IPS DF 4.7 (cell line): ENCODE measurements at regions not wholly inside any gene's neighbourhood (a gene's known extent, or its start where the extent isn't known, plus 50 kb on each side); places are given as distances from the start of the nearest gene placed in this dataset.
A peak's percentile ranks its signal among the peaks of the same experiment; 100 is the strongest.

Experiments
- DNase-seq: peaks from one replicate; pipeline ENCODE4 v3.0.0-alpha.2; 2013; ENCODE audit warnings: low spot score; ENCODE audit errors: extremely low read depth

DNA sequence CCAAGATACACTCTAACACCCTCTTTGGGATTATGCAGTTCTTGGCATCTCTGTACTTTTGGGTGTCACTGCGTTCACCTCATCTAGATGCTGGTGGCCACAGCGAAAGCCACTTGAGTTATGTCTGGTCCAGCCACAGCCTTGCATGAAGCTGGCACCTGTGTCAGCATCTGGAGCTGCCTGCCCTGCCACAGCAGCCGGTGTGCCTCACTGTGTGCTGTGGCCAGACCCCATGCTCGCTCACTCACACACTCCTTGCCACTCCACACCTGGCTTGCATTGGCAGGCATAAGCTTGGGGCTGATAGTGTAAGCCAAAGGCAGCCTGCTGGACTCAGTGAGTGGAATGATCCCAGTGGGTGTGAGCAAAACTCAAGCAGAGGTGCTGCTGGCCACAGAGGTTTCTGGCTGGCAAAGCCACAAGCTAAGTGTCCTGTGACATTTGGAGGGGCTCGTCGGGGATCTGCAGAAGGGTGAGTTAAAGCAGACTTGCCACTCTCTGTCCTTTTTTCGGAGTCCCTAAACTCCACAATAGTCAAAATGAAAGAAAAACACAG lies 442.7 kb upstream of the CDH8 start:
- DNase-seq, result no peak

GRCh38 chr16:62477796-62478195 lies 441.6 kb upstream of the CDH8 start:
- no peak for DNase-seq

DNA sequence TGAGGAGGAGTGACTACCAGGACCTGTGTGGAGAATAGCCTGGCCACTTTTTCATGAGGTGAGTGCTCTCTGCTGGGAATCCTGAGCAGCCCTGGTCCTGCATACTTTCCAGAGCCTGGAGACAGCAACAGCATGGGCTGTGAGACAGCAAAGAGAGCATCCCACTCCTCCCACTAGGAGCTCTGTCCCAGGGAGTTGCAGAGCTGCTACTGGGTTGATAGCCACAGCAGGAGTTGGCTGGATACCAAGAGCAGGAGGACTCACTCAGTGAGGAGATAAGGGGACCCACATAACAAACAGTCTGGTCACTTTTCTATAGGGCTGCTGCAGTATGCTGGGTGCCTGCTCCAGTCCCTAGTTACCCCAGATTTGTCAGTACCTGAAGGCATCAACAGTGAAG lies 439.3 kb upstream of the CDH8 start:
- DNase-seq, result no peak

GRCh38 chr16:62462971-62463370 lies 426.7 kb upstream of the CDH8 start:
- no peak for DNase-seq

- DNase-seq, result peak; percentile 19
Observed at GRCh38 chr16:62450291-62450690, 414.1 kb upstream of the CDH8 start.

- DNase-seq, result no peak
Observed at GRCh38 chr16:62445909-62446308, 409.7 kb upstream of the CDH8 start.

DNA sequence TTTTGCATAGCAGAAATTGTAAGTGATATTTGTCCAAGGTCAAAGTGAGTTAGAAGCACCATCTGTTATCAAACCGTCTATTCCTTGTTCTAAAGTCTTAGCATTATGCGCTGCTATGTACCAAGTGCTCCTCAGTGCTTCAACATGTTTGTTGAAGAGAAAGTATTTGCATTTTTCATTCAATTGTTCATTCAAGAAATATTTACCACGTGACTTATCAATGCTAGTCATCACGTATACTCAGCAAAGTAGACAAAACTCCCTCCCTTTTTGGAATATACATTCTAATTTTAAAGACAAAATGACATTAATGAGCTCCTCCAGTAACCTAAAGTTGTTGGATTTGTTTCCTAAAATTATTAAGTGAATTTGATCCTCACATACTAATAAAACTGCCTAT lies 388.0 kb upstream of the CDH8 start:
- no peak for DNase-seq

GRCh38 chr16:62408760-62409159 lies 372.5 kb upstream of the CDH8 start:
- DNase-seq, result peak; percentile 36

DNA sequence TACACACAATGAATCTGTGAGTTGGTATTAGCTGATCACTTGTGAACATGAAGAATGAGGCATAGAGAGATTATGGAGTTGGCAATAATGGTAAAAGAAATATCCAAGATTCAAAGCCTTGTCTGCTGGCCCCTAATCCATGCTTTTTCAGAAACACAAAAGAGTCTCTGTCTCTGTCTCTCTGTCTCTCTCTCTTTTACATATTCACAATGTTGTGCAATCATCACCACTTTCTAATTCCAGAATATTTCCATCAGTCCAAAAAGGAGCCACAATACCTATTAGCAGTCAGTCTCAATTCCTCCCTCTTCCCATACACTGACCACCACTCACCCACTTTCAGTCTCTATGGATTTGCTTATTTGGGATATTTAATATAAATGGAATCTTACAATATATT lies 370.1 kb upstream of the CDH8 start:
- DNase-seq, result no peak

GRCh38 chr16:62404842-62405611 lies 368.8 kb upstream of the CDH8 start:
- peak; percentile 28 for DNase-seq

GRCh38 chr16:62392698-62393097 lies 356.5 kb upstream of the CDH8 start:
- DNase-seq, result no peak

DNA sequence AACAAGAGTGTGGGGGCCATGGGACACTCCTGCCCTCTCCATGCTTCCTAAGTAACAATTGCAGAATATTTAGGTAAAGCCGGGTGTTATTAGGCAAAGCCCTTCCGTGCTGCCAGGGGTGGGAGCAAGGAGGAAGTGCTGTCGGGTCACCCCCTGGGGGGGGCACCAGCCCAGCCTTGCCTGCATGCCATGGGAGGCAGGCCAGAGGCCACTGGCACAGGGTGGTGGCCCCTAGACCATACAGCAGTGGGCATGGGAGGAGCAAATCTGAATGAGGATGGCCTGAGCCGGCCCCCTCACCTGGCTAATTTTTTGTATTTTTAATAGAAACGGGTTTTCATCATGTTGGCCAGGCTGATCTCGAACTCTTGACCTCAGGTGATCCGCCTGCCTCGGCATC lies 355.7 kb upstream of the CDH8 start:
- no peak for DNase-seq

GRCh38 chr16:62391134-62391533 lies 354.9 kb upstream of the CDH8 start:
- DNase-seq, result no peak

- DNase-seq, result no peak
Observed at GRCh38 chr16:62390214-62390613, 354.0 kb upstream of the CDH8 start.

- no peak for DNase-seq
Observed at GRCh38 chr16:62386411-62386810, 350.2 kb upstream of the CDH8 start.

GRCh38 chr16:62383941-62384340 lies 347.7 kb upstream of the CDH8 start:
- no peak for DNase-seq

DNA sequence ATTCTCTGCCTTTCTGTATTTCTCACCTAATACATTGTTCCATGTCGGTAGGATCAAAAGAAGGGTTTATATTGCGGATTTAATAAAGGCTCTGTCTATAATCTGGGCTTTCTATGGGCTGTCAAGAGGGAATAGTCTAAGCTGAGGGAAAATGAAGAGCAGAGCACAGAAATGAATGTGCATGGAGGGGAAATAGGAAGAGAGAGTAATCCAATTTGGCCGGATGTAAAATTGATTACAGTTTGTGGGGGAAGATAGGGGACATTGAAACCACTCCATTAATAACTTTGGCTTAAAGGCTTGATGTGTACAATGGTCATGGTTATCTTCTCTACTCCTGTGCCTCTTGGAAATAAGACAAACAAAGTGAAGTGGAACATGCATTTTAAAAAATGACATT lies 334.2 kb upstream of the CDH8 start:
- no peak for DNase-seq

DNA sequence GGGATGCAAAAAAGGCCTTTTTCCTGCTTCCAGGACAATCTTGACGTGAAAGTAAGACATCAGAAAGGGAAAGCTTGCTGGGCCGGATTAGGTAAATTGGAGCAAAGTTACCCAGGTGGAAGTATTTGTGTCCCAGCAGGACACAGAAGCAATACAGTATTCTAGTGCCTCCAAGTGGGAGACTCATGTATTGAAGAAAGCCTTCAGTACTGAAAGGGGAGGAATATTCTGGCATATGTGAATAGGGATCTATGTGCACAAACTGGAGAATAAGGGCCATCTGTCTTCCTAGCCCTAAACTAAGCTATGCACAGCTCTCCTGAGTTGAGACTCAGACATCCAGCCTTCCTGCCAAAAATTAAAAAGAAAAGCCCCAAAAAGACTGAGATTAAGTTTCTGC lies 327.3 kb upstream of the CDH8 start:
- peak; percentile 14 for DNase-seq

DNA sequence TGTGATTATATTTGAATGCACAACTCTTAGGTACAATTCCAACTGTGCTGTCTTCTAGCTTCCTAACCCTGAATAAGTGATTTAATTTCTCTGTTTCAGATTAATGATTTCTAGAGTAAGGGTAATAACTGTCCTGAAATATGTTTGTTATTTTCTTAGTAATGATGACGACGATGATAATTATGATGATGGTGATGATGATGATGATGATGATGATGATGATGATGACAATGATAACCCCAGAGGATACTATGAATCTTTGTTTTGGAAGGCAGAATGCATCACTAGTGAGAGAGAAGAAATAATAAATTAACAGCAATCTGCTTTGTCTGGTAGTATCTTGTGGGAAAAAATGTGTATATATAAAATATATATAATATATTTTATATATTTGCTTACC lies 317.1 kb upstream of the CDH8 start:
- DNase-seq, result no peak

GRCh38 chr16:62342216-62342615 lies 306.0 kb upstream of the CDH8 start:
- no peak for DNase-seq

- no peak for DNase-seq
Observed at GRCh38 chr16:62335356-62335755, 299.1 kb upstream of the CDH8 start.

DNA sequence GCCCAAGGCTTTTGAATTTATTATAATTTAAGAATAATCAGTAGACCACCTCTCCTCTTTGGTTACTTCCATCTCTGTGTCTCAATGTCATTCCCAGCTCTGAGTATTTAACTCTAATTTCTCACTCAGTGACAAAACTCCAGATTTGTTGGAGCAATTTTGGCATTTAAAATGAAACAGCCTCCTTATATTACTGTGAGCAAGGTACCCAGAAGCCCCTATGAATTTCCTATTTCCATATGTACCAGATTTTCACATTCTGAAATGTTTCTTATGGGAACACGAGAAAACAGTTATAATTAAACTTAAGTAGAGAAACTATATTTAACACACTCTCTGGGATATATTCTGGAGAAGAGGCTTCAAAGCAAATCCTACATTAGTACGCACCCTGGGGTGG lies 285.4 kb upstream of the CDH8 start:
- DNase-seq, result no peak

GRCh38 chr16:62298600-62298999 lies 262.4 kb upstream of the CDH8 start:
- DNase-seq, result no peak
